ENCODE measurements at regions not wholly inside any gene's neighbourhood (a gene's known extent, or its start where the extent isn't known, plus 50 kb on each side); places are given as distances from the start of the nearest gene placed in this dataset.

GRCh38 chr5:155605920-155606319 is 592.4 kb downstream of the KIF4B start:
- Histone ChIP-seq H3K4me2 (ENCODE audit: low read depth, low read length, poor library complexity, severe bottlenecking) (no peak overlapping the region), H3K27me3 (ENCODE audit: low read length) (no peaks in the 10 kb centered on the region), H3K9me2 (replicated peaks; ENCODE audit: insufficient read depth, low read length) (no peaks in the 10 kb centered on the region), H2AFZ (ENCODE audit: low read depth, low read length, severe bottlenecking) (no peak overlapping the region), H3K36me3 (ENCODE audit: low read length) (no peaks in the 10 kb centered on the region), H3K4me3 (ENCODE audit: insufficient read depth, low read length, poor library complexity, severe bottlenecking) (no peak overlapping the region), H3K27ac (ENCODE audit: low read depth, low read length) (no peak overlapping the region), H3K9me3 (ENCODE audit: insufficient read depth, low read length) (no peaks in the 10 kb centered on the region), H4K20me1 (ENCODE audit: low read depth, low read length) (no peaks in the 10 kb centered on the region), H3F3A (ENCODE audit: insufficient read depth) (no peaks in the 10 kb centered on the region), H3K79me2 (ENCODE audit: insufficient read depth, low read length) (no peaks in the 10 kb centered on the region), H3K9ac (ENCODE audit: low read length) (no peak overlapping the region)
- TF ChIP-seq, protein P1, sequence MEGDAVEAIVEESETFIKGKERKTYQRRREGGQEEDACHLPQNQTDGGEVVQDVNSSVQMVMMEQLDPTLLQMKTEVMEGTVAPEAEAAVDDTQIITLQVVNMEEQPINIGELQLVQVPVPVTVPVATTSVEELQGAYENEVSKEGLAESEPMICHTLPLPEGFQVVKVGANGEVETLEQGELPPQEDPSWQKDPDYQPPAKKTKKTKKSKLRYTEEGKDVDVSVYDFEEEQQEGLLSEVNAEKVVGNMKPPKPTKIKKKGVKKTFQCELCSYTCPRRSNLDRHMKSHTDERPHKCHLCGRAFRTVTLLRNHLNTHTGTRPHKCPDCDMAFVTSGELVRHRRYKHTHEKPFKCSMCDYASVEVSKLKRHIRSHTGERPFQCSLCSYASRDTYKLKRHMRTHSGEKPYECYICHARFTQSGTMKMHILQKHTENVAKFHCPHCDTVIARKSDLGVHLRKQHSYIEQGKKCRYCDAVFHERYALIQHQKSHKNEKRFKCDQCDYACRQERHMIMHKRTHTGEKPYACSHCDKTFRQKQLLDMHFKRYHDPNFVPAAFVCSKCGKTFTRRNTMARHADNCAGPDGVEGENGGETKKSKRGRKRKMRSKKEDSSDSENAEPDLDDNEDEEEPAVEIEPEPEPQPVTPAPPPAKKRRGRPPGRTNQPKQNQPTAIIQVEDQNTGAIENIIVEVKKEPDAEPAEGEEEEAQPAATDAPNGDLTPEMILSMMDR (IDR thresholded peaks at IDR 0.05; ENCODE audit: insufficient read depth, low read length, poor library complexity, severe bottlenecking): no peak
- no peak for TF ChIP-seq EZH2phosphoT487 (conservative IDR thresholded peaks at IDR 0.05; ENCODE audit: low read length)

DNA sequence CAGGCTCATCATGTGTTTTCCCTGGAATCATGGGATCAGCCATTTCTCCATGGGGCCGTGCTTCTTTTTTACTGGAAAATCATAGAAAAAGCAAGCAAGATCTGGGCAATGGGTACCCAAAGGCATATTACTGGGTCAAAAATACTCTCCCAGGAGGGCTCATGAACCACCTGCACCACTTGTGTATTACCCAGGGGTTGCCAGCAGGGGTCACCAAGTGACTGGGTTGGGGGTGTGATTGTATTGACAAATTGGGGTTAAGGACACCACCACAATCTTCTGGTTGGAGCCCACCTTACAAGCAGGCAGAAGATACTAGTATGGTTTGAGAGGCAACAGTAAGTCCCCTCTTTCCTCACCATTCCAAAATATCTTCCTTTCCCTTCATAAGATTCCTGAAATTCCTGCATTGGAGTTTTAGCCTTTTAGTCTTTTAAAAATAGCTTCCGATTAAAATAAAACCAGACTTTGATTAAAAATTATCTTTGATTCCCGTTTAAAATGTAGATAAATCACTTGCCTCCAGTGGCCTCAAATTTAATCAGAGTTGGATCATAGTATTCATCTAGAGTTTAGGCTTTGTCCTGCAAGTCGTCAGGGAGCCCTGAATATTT is 603.3 kb downstream of the KIF4B start:
- Histone ChIP-seq H3K4me2 (ENCODE audit: low read depth, low read length, poor library complexity, severe bottlenecking) (no peak overlapping the region), H3K4me3 (ENCODE audit: insufficient read depth, low read length, poor library complexity, severe bottlenecking) (no peak overlapping the region), H3K9me2 (replicated peaks; ENCODE audit: insufficient read depth, low read length) (no peaks in the 10 kb centered on the region), H3K36me3 (ENCODE audit: low read length) (no peaks in the 10 kb centered on the region), H3K27me3 (ENCODE audit: low read length) (no peaks in the 10 kb centered on the region), H3K79me2 (ENCODE audit: insufficient read depth, low read length) (no peaks in the 10 kb centered on the region), H2AFZ (ENCODE audit: low read depth, low read length, severe bottlenecking) (no peak overlapping the region), H3F3A (ENCODE audit: insufficient read depth) (no peaks in the 10 kb centered on the region), H3K9ac (ENCODE audit: low read length) (no peak overlapping the region), H4K20me1 (ENCODE audit: low read depth, low read length) (no peaks in the 10 kb centered on the region), H3K27ac (ENCODE audit: low read depth, low read length) (no peak overlapping the region), H3K9me3 (ENCODE audit: insufficient read depth, low read length) (no peaks in the 10 kb centered on the region)
- TF ChIP-seq, protein P1 (IDR thresholded peaks at IDR 0.05; ENCODE audit: insufficient read depth, low read length, poor library complexity, severe bottlenecking): peak; percentile 52
- TF ChIP-seq EZH2phosphoT487 (conservative IDR thresholded peaks at IDR 0.05; ENCODE audit: low read length): no peak

GRCh38 chr5:155619688-155620087 is 606.1 kb downstream of the KIF4B start:
- Histone ChIP-seq H3F3A (ENCODE audit: insufficient read depth) (no peaks in the 10 kb centered on the region), H3K4me3 (ENCODE audit: insufficient read depth, low read length, poor library complexity, severe bottlenecking) (no peak overlapping the region), H3K9me2 (replicated peaks; ENCODE audit: insufficient read depth, low read length) (no peaks in the 10 kb centered on the region), H4K20me1 (ENCODE audit: low read depth, low read length) (no peaks in the 10 kb centered on the region), H3K36me3 (ENCODE audit: low read length) (no peaks in the 10 kb centered on the region), H2AFZ (ENCODE audit: low read depth, low read length, severe bottlenecking) (no peak overlapping the region), H3K9ac (ENCODE audit: low read length) (no peak overlapping the region), H3K27me3 (ENCODE audit: low read length) (no peaks in the 10 kb centered on the region), H3K27ac (ENCODE audit: low read depth, low read length) (no peak overlapping the region), H3K79me2 (ENCODE audit: insufficient read depth, low read length) (no peaks in the 10 kb centered on the region), H3K9me3 (ENCODE audit: insufficient read depth, low read length) (no peaks in the 10 kb centered on the region), H3K4me2 (ENCODE audit: low read depth, low read length, poor library complexity, severe bottlenecking) (no peak overlapping the region)
- TF ChIP-seq, protein P1 (IDR thresholded peaks at IDR 0.05; ENCODE audit: insufficient read depth, low read length, poor library complexity, severe bottlenecking): no peak
- no peak for TF ChIP-seq EZH2phosphoT487 (conservative IDR thresholded peaks at IDR 0.05; ENCODE audit: low read length)
